ENCODE measurements at regions not wholly inside any gene's neighbourhood (a gene's known extent, or its start where the extent isn't known, plus 50 kb on each side); places are given as distances from the start of the nearest gene placed in this dataset.

DNA sequence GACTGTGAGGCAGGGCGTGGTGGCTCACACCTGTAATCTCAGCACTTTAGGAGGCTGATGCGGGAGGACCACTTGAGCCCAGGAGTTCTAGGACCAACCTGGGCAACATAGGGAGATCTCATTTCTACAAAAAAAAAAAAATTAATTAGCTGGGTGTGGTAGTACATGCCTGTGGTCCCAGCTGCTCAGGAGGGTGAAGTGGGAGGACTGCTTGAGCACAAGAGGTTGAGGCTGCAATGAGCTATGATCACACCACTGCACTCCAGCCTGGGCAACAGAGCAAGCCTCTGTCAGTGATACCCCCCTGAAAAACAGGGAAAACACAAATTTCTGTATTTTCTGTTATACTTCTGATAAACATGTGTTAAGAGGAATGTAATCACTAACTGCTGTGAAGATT lies 57.8 kb upstream of the ARHGAP32 start:
- Histone ChIP-seq H3K4me3 (ENCODE audit: extremely low read depth in 1 of 4, insufficient read depth in 2 of 4, low read depth in 3 of 4, low read length in 4 of 4) (no peak overlapping the region), H3K79me1 (ENCODE audit: low read depth, low read length) (no peaks in the 10 kb centered on the region; the same call in 1 of the 2 replicates), H3K79me2 (ENCODE audit: control insufficient read depth in 1 of 2, insufficient read depth in 2 of 2, low read length in 2 of 2) (peaks cover 0 to 74% of the 10 kb centered on the region in 2 experiments; a peak in 3 of 4 replicates), H3K4me1 (replicated peaks in 1 of 4; ENCODE audit: control insufficient read depth in 3 of 4, insufficient read depth in 4 of 4, low read length in 3 of 4) (peaks cover 0 to 20% (median 7%) of the 10 kb centered on the region in 4 experiments; a peak in 4 of 7 replicates), H3K9me3 (ENCODE audit: insufficient read depth in 2 of 2, low read depth in 1 of 2, low read length in 1 of 2) (no peaks in the 10 kb centered on the region), H3K4me2 (ENCODE audit: insufficient read depth in 1 of 2, low read depth in 2 of 2, low read length in 2 of 2) (no peak overlapping the region), H4K91ac (replicated peaks; ENCODE audit: insufficient read length, low read length) (no peak overlapping the region), H2AK5ac (ENCODE audit: low read depth, low read length) (peak overlapping the region; percentile 16; the same call in 1 of the 2 replicates), H3K27me3 (replicated peaks in 1 of 4; ENCODE audit: control insufficient read depth in 3 of 4, extremely low read depth in 1 of 4, insufficient read depth in 3 of 4, low read length in 3 of 4) (no peaks in the 10 kb centered on the region), H3K4ac (replicated peaks; ENCODE audit: insufficient read length, low read depth, low read length) (no peak overlapping the region), H3K23me2 (ENCODE audit: low read depth, low read length) (peaks cover 2% of the 10 kb centered on the region; the same call in 1 of the 2 replicates), H2BK5ac (ENCODE audit: low read depth, low read length) (no peak overlapping the region), H4K20me1 (replicated peaks in 1 of 2; ENCODE audit: control insufficient read depth in 1 of 2, insufficient read depth in 2 of 2, low read length in 2 of 2) (no peaks in the 10 kb centered on the region), H3K14ac (ENCODE audit: insufficient read length) (no peak overlapping the region), H3K9ac (replicated peaks in 1 of 4; ENCODE audit: extremely low read depth in 1 of 4, low read depth in 3 of 4, low read length in 3 of 4) (no peak overlapping the region), H2BK15ac (ENCODE audit: low read length) (no peak overlapping the region), H2BK120ac (replicated peaks; ENCODE audit: low read depth, low read length) (no peak overlapping the region), H3K27ac (ENCODE audit: low read depth, low read length) (no peak overlapping the region), H2BK20ac (ENCODE audit: low read length) (no peak overlapping the region), H2BK12ac (ENCODE audit: low read depth, low read length) (no peak overlapping the region), H2AFZ (ENCODE audit: low read length) (no peak overlapping the region), H3K56ac (replicated peaks; ENCODE audit: insufficient read length, low read depth, low read length) (no peak overlapping the region), H3K18ac (ENCODE audit: extremely low read depth, low read length) (no peak overlapping the region), H3K36me3 (ENCODE audit: control insufficient read depth in 2 of 4, insufficient read depth in 4 of 4, low read length in 3 of 4) (no peaks in the 10 kb centered on the region), H3K23ac (ENCODE audit: insufficient read length) (no peak overlapping the region), H4K5ac (ENCODE audit: insufficient read length, low read depth, low read length) (no peak overlapping the region), H4K8ac (ENCODE audit: extremely low read depth, insufficient read depth, low read length) (no peak overlapping the region)
- no peak for TF ChIP-seq MAFK (IDR thresholded peaks at IDR 0.05; ENCODE audit: low read depth, low read length)
- TF ChIP-seq BRCA1 (IDR thresholded peaks at IDR 0.05; ENCODE audit: low read depth, low read length), result no peak
- no peak for TF ChIP-seq POU5F1 (IDR thresholded peaks at IDR 0.05; ENCODE audit: low read depth, low read length)
- 86% methylated on average over 2 of the region's 2 CpGs; no CpG with 5 or more reads in 1 of the 2 experiments for WGBS, 2 experiments (ENCODE audit: extremely low coverage in 1 of 2, insufficient coverage in 1 of 2, insufficient read length in 1 of 2, insufficient replicate concordance in 2 of 2, low coverage in 1 of 2, low lambda C conversion rate in 2 of 2, missing lambda C conversion rate in 1 of 2)
- DNase-seq (ENCODE audit: low read depth in 1 of 2, low spot score in 2 of 2) (no peak), FAIRE-seq (no peak)
- ChIA-PET POLR2A (ENCODE audit: partially characterized antibody) (no interaction called here), CTCF (ENCODE audit: partially characterized antibody) (no interaction called here)

Measured in H1 (cell line).